ENCODE measurements at regions not wholly inside any gene's neighbourhood (a gene's known extent, or its start where the extent isn't known, plus 50 kb on each side); places are given as distances from the start of the nearest gene placed in this dataset.

- TF ChIP-seq SMC3 (IDR thresholded peaks at IDR 0.05) (no peak), CTCF (IDR thresholded peaks at IDR 0.05) (no peak), CHD2 (IDR thresholded peaks at IDR 0.05; ENCODE audit: low read length, partially characterized antibody) (no peak), POLR2A (IDR thresholded peaks at IDR 0.05; ENCODE audit: low read length) (no peak), HMGXB4 (CRISPR knock-in tag; IDR thresholded peaks at IDR 0.05; ENCODE audit: borderline replicate concordance) (no peak), MAX (IDR thresholded peaks at IDR 0.05) (no peak)
Observed at GRCh38 chrX:7283741-7284140, 135.8 kb upstream of the PUDP start.
